ENCODE measurements at regions not wholly inside any gene's neighbourhood (a gene's known extent, or its start where the extent isn't known, plus 50 kb on each side); places are given as distances from the start of the nearest gene placed in this dataset.

DNA sequence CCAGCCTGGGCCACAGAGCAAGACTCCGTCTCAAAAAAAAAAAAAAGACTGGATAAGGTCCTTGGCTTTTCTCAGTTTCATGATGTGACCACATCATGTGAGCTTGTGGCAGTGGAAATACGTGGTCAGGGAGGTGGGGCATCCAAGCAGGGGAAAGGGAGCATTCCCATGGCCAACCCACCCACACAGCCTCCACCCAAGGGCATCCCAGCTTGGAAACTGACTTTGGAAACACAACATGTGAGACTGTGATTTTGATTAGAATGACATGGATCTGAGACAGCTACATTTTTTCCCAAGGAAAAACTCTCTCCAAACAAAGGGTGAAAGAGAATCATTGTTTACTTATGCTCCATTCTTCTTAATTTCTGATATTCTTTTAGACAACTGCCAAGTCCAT, 405.0 kb upstream of the ZNF507 start:
- H3K4me3 ChIP-seq (ENCODE audit: low read depth in 1 of 2, low read length in 1 of 2): no peak overlapping the region
- TF ChIP-seq, protein P1, sequence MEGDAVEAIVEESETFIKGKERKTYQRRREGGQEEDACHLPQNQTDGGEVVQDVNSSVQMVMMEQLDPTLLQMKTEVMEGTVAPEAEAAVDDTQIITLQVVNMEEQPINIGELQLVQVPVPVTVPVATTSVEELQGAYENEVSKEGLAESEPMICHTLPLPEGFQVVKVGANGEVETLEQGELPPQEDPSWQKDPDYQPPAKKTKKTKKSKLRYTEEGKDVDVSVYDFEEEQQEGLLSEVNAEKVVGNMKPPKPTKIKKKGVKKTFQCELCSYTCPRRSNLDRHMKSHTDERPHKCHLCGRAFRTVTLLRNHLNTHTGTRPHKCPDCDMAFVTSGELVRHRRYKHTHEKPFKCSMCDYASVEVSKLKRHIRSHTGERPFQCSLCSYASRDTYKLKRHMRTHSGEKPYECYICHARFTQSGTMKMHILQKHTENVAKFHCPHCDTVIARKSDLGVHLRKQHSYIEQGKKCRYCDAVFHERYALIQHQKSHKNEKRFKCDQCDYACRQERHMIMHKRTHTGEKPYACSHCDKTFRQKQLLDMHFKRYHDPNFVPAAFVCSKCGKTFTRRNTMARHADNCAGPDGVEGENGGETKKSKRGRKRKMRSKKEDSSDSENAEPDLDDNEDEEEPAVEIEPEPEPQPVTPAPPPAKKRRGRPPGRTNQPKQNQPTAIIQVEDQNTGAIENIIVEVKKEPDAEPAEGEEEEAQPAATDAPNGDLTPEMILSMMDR (IDR thresholded peaks at IDR 0.05): no peak
- no peak overlapping the region for H3K27ac ChIP-seq
- H3K4me1 ChIP-seq (ENCODE audit: control insufficient read depth in 1 of 2, insufficient read depth in 1 of 2, low read depth in 1 of 2, low read length in 1 of 2): no peaks in the 10 kb centered on the region
- H3K9me3 ChIP-seq: no peaks in the 10 kb centered on the region
- no peaks in the 10 kb centered on the region for H3K27me3 ChIP-seq
- H3K36me3 ChIP-seq: no peaks in the 10 kb centered on the region

DNA sequence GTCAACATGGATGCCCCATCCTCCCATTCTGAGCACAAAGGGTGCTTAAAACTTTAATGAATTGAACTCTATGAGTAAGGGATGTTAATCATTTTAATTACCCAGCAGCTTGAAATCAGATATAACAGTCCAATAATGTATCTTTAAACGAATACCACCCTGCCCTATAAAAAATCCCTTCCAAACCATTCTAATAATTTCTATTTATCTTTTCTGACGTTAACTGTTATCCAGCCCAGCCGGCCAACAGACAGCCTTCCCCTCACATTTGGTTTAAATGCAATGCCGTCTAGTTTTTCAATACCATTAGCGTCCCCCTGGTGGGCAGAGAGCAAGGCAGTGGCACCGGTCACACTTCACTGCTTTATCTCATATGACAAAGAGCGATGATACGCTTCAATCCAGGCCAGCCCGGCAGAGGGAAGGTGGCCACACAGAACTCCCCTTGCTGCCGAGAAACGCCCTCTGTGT, 402.2 kb upstream of the ZNF507 start:
- TF ChIP-seq, protein P1 (IDR thresholded peaks at IDR 0.05): no peak
- H3K36me3 ChIP-seq: no peaks in the 10 kb centered on the region
- no peaks in the 10 kb centered on the region for H3K27me3 ChIP-seq
- H3K9me3 ChIP-seq: no peaks in the 10 kb centered on the region
- no peak overlapping the region for H3K4me3 ChIP-seq (ENCODE audit: low read depth in 1 of 2, low read length in 1 of 2)
- no peak overlapping the region for H3K27ac ChIP-seq
- no peaks in the 10 kb centered on the region for H3K4me1 ChIP-seq (ENCODE audit: control insufficient read depth in 1 of 2, insufficient read depth in 1 of 2, low read depth in 1 of 2, low read length in 1 of 2)

DNA sequence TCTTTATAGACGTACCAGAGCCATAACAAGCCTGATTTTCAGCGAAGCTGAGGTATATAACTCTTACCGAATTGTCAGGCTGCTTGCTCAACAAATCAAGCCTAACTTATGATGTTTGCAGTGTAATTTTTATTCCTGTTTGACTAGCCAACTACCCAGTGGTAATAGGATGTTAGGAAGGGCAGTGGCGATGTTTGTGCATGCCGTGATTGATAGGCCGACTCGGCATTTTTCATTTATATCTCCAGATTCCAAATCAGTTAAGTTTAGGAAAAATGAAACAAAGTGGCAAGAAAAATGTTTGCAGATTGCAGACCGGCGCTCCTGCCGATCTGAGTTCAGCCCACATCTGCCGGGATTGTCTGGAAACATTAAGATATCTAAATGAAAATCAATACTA, 401.6 kb upstream of the ZNF507 start:
- Histone ChIP-seq H3K36me3 (no peaks in the 10 kb centered on the region), H3K4me1 (ENCODE audit: control insufficient read depth in 1 of 2, insufficient read depth in 1 of 2, low read depth in 1 of 2, low read length in 1 of 2) (no peaks in the 10 kb centered on the region), H3K27me3 (no peaks in the 10 kb centered on the region), H3K4me3 (ENCODE audit: low read depth in 1 of 2, low read length in 1 of 2) (no peak overlapping the region), H3K27ac (no peak overlapping the region), H3K9me3 (no peaks in the 10 kb centered on the region)
- TF ChIP-seq, protein P1 (IDR thresholded peaks at IDR 0.05): no peak

DNA sequence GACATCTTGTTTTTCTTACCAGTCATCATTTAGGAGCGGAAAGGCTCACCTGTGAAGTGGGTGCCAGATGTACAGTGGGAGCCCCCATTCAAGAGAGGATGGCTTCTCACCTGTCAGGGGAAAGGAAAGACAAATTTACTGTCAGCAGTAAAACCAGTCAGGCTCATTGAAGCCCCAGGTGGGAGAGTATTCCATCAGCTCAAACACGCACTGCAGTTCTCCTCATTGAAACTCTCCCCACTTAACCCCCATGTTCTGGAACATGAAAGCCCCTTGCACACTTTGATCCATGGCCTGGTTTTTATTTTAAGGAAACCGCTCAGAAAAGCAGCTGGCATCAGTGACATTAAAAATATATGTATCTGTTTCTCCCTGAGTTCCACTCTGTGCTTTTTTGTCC, 401.1 kb upstream of the ZNF507 start:
- no peak overlapping the region for H3K27ac ChIP-seq
- no peaks in the 10 kb centered on the region for H3K36me3 ChIP-seq
- no peaks in the 10 kb centered on the region for H3K27me3 ChIP-seq
- TF ChIP-seq, protein P1 (IDR thresholded peaks at IDR 0.05): no peak
- H3K4me1 ChIP-seq (ENCODE audit: control insufficient read depth in 1 of 2, insufficient read depth in 1 of 2, low read depth in 1 of 2, low read length in 1 of 2): no peaks in the 10 kb centered on the region
- no peaks in the 10 kb centered on the region for H3K9me3 ChIP-seq
- H3K4me3 ChIP-seq (ENCODE audit: low read depth in 1 of 2, low read length in 1 of 2): no peak overlapping the region

DNA sequence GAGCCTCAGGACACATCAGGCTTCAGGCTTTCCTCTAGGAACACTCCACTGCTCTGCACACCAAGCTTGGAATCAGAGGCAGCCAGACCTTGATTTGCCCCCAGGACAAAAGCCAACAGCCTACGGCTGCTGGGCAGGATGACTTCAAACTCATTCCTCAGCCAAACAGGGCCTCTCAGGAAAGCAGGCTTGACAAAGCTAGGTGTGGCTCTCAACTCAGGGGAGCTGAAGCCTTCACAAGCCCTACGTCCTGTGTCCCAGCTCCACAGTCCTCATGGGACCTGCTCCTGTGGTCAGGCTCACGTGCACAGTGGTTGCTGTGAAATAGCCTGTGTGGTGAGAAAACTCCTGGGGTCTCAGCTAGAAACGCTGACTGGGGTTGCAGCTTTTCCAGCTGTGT, 398.9 kb upstream of the ZNF507 start:
- H3K27ac ChIP-seq: no peak overlapping the region
- H3K4me1 ChIP-seq (ENCODE audit: control insufficient read depth in 1 of 2, insufficient read depth in 1 of 2, low read depth in 1 of 2, low read length in 1 of 2): no peaks in the 10 kb centered on the region
- TF ChIP-seq, protein P1 (IDR thresholded peaks at IDR 0.05): no peak
- H3K36me3 ChIP-seq: no peaks in the 10 kb centered on the region
- H3K4me3 ChIP-seq (ENCODE audit: low read depth in 1 of 2, low read length in 1 of 2): no peak overlapping the region
- no peaks in the 10 kb centered on the region for H3K9me3 ChIP-seq
- H3K27me3 ChIP-seq: no peaks in the 10 kb centered on the region
